HL-60 (cell line): ENCODE measurements at regions not wholly inside any gene's neighbourhood (a gene's known extent, or its start where the extent isn't known, plus 50 kb on each side); places are given as distances from the start of the nearest gene placed in this dataset.

Experiments
- GABPA ChIP-seq: IDR thresholded peaks from 2 replicates; pipeline ENCODE4 v1.6.1; 2012; ENCODE audit warnings: low read depth
- TF ChIP-seq, protein P1 (sequence below): IDR thresholded peaks from 2 replicates; pipeline ENCODE4 v1.6.1; 2012; ENCODE audit warnings: low read depth; ENCODE audit not compliant: insufficient replicate concordance
- TF ChIP-seq, protein P2 (sequence below): IDR thresholded peaks from one replicate; pipeline ENCODE4 v1.5.1; 2011; ENCODE audit warnings: low read length, control low read depth, inconsistent platforms; ENCODE audit not compliant: insufficient read depth

DNA sequence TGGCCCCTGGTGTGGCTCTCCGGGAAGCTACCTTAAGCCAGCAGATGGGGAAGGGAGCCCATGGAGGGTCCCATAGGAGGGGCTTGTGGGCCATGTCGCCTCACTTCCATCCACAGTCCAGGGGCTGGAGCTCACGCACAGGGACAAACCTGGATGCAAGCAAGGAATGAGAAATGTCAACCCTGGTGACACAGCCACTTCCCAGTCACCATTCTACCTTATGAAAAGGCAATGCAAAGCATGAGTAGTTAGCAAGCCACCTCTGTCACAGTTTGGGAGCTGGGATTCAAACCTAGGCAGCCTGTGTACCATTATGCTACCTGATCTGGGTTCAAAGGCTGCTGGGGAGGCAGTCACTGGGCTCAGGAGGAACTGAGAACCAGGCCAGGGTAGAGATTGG, 170.0 kb upstream of the KLHL29 start:
- no peak for TF ChIP-seq GABPA
- TF ChIP-seq, protein P1, sequence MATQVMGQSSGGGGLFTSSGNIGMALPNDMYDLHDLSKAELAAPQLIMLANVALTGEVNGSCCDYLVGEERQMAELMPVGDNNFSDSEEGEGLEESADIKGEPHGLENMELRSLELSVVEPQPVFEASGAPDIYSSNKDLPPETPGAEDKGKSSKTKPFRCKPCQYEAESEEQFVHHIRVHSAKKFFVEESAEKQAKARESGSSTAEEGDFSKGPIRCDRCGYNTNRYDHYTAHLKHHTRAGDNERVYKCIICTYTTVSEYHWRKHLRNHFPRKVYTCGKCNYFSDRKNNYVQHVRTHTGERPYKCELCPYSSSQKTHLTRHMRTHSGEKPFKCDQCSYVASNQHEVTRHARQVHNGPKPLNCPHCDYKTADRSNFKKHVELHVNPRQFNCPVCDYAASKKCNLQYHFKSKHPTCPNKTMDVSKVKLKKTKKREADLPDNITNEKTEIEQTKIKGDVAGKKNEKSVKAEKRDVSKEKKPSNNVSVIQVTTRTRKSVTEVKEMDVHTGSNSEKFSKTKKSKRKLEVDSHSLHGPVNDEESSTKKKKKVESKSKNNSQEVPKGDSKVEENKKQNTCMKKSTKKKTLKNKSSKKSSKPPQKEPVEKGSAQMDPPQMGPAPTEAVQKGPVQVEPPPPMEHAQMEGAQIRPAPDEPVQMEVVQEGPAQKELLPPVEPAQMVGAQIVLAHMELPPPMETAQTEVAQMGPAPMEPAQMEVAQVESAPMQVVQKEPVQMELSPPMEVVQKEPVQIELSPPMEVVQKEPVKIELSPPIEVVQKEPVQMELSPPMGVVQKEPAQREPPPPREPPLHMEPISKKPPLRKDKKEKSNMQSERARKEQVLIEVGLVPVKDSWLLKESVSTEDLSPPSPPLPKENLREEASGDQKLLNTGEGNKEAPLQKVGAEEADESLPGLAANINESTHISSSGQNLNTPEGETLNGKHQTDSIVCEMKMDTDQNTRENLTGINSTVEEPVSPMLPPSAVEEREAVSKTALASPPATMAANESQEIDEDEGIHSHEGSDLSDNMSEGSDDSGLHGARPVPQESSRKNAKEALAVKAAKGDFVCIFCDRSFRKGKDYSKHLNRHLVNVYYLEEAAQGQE, result no peak
- TF ChIP-seq, protein P2, sequence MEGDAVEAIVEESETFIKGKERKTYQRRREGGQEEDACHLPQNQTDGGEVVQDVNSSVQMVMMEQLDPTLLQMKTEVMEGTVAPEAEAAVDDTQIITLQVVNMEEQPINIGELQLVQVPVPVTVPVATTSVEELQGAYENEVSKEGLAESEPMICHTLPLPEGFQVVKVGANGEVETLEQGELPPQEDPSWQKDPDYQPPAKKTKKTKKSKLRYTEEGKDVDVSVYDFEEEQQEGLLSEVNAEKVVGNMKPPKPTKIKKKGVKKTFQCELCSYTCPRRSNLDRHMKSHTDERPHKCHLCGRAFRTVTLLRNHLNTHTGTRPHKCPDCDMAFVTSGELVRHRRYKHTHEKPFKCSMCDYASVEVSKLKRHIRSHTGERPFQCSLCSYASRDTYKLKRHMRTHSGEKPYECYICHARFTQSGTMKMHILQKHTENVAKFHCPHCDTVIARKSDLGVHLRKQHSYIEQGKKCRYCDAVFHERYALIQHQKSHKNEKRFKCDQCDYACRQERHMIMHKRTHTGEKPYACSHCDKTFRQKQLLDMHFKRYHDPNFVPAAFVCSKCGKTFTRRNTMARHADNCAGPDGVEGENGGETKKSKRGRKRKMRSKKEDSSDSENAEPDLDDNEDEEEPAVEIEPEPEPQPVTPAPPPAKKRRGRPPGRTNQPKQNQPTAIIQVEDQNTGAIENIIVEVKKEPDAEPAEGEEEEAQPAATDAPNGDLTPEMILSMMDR, result no peak
